Stimulated activated CD8-positive, alpha-beta memory T cell treated with anti-CD3 and anti-CD28 coated beads, Interleukin-4, amount 100 ng/mL, for 24 hours (primary cell): ENCODE measurements at regions not wholly inside any gene's neighbourhood (a gene's known extent, or its start where the extent isn't known, plus 50 kb on each side); places are given as distances from the start of the nearest gene placed in this dataset.

Source experiments
- DNase-seq: peaks from one replicate; pipeline ENCODE4 v3.0.0-alpha.2; 2020; ENCODE audit warnings: low read depth

DNA sequence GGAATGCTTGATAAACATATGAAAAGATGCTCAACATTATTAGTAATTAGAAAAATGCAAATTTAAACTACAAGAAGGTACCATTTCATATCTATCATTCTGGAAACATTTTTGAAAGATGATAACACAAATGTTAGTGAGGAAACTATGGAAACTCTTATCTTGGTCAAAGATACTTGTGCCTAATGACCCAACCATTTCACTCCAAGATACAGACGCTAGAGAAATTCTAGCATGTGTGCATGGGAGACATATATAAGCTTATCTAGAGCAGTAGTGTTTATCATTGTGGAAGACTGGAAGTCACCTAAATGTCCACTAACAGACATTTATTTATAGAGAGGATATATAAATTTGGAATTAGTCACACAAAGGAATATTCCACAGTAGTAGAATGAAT, 143.1 kb upstream of the HMGA2 start:
- DNase-seq: no peak

DNA sequence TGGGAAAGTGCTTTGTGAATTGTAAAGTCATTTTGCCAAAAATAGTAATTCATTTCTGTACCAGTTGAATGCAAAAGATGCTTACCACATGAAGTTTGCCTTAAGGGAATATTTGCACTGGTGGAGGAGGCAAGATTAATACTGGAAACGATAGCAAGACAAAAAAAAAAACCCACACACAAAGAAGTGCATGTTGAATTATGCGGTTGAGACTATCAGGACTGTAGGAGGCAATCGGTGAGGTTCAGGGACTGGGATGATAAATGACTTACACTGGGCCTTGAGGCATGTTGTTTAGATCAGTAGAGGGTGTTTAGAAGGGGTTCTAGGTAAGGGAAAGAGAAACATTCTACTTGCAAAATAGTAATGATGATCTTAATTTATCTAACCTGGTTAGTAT, 142.2 kb upstream of the HMGA2 start:
- DNase-seq: no peak

DNA sequence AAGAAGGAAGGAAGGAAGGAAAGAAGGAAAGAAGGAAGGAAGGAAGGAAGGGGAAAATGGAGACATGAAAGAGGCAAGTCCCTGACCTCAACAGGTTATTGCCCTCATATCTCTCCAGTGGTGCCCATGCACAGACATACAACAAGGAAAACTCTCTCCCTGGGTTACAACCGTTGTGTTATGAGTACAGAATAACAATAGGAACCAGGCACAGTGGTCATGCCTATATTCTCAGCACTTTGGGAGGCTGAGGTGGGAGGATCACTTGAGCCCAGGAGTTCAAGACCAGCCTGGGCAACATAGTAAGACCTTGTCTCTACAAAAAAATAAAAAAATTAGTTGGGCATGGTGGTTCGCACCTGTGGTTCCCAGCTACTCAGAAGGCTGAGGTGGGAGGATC, 139.4 kb upstream of the HMGA2 start:
- DNase-seq: no peak

DNA sequence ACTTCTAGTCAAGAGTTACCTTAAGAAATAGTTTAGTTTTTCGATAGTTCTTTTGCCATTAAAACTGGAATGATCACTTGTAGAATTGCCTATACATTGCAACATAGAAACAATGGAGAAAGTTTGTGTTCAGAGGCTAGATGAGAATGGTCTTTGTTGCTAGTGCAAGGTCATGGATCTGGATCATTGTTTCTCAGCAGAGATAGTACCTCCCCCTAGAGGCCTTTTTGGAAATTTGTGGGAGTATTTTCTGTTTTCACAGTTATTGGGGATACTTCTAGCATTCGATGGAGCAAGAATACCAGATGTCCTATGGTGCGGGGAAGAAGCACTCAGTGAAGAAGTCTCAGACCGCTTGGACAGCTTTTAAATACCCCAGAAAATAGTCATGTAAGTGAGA, 138.8 kb upstream of the HMGA2 start:
- DNase-seq: no peak

DNA sequence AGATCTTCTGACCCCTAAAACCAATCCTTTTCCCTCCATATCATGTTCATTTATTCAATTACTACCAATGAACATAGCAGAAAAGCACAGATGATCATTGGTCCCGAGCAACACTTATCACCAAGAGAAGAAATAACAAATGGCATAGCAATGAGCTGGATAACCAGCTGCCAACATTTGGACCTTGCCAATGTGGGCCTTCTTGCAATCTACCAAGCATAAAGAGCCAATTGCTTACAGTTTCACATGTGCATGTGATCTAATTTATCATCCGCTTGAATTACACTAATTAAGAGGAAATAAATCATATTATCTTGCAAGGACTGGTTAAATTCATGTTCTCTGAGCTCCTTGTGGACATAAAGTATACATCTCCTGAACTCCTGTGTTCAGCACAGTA, 134.8 kb upstream of the HMGA2 start:
- DNase-seq: no peak

DNA sequence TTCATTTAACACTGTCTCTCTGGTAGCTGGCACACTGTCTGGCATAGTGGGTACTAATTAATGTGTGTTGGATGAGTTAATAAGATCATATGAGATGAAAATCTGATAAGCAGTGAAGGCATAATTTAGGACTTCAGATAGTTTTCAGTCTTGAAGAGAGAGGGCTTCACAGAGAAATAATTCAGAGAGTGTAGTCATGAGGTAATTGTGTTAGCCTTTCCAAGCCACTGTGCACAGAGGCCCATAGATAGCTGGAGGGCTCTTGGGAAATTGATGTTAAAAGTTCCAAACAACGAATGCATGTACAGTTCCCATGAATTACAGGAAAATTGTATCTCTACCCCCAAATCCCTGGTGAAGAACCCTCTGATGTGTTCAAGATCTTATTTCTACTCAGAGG, 133.8 kb upstream of the HMGA2 start:
- DNase-seq: no peak

DNA sequence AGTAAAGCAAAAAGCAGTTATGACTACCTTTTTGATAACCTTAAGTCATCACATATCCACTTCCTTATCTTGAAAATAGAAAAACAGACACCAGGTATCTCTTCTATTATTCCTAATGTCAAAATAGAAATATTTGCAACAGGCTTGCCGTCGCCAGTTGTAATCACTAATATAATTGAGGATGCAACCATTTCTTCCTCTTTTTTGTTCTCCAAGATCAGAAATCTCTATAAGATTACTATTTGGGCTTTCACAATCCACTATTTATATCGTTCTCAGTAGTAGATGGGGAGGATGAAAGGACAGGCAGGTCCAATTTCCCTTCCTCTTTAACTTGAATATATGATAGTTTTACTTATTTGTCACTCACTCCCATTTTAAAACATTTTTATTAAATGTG, 130.2 kb upstream of the HMGA2 start:
- no peak for DNase-seq

DNA sequence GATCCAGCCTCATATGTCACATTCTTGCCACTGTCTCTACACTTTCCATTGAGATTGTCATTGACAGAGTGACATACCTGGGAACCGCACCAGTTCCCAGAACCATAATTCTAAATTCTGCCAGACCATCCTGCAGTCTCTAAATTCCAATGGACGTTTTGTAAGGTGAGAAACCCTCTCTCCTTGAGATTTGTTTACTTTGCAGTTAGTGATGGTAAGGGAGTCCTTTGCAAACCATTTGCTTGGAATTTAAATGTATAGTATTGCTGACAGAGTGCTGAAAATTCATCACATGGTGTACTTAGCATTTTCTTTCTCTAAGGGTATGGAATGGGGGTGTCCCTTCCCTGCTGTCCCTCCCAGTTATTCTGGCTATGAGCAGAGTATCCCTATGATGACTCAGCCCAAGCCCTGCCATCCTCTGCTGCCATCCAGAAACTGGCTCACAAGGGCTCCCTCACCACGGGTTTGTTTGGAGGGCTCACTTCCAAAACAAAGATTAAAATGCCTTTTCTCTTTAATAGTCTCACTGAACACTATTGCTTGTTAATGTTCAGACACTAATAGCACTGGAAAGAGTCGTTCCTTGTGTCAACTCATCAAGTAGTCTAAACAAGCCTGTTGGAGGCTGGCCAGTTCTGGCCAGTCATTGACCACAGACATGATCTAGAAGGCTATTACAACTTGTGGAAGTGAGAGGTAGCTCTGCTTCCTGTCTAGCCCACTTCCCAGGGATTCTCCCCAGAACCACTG, 129.0 kb upstream of the HMGA2 start:
- DNase-seq: no peak

DNA sequence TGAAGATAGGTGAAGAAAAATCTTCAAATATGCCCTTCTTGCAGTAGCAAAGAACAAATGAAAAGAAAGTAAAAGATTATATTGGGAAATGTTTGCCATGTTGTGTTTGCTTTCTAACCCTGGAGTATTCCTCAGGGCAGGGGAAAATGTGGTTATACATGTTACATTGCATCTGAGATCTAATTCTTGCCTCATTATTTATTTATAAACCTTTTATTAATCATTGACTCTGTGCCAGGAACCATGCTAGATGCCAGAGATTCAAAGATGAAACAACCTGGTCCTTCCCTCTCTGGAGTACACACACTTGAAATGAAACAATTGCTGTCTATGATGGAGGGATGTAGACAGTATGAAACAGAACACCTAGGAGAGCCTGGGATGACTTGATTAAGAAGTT, 128.1 kb upstream of the HMGA2 start:
- DNase-seq: no peak

DNA sequence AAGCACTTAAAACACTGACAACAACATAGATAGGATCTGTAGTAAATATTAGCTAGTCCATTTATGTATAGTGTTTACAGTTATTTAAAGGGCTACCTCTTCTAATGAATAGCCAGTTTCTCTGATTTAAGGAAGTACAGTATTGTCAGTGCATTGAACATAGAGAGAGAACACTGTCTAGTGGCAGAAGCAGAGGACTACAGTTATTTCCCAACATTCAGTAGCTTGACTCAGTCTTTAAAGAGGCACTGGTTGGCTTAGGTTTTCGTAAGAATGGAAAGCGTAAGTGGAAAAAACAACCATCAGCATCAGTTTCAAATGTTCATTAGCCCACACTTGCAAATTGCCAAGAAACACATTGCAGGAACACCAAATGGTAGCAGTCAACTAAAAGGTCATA, 125.0 kb upstream of the HMGA2 start:
- no peak for DNase-seq

DNA sequence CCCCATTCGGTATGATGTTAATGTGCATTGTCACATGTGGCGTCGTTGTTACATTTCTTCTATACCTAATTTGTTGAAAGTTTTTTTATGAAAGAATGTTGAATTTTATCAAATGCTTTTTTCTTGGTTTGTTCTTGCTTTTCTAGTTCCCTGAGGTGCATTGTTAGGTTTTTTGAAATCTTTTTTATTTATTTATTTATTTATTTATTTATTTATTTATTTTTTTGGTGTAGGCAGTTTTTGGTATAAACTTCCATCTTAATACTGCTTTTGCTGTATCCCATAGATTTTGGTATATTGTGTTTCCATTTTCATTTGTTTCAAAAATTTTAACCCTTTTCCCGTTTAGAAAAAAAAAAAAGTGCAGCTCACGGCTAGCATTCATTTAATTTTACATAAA, 121.1 kb upstream of the HMGA2 start:
- DNase-seq: no peak

DNA sequence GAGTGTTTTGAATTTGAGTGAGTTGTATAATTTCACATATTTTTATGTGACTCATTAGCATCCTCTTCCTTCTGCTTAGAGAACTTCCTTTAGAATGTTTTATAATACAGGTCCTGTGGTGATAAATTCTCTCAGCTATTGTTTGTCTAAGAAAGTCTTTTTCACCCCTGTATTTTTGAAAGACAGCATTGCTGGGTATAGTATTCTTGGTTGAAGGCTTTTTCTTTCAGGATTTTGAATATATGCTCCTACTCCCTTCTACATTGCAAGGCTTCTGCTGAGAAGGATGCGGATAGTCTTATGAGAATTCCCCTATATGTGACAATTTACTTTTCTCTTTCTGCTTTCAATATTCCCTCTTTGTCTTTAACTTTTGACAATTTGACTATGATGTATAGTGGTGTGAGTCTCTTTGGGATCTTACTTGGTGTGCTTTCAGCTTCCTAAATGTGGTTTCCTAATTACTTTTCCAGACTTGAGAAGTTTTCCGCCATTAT, 118.9 kb upstream of the HMGA2 start:
- DNase-seq: no peak

DNA sequence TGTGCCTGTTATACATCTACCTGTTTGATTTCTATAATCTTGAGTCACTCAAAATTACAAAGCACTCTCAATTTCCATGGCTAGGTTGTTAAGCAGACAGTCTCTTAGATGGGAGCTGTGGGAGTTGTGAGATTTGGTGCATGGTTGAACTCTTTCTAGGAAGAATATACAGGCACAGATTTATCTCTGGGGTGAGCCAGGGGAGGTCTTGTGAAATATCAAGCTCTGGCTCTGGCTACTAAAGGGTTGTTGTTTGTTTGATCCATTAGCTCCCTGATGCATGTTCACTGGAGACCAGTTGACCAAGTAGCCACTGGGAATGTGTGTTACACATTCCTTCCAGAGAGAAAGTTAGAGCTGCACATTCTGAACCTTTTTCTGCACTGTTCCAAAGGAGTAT, 117.2 kb upstream of the HMGA2 start:
- no peak for DNase-seq

DNA sequence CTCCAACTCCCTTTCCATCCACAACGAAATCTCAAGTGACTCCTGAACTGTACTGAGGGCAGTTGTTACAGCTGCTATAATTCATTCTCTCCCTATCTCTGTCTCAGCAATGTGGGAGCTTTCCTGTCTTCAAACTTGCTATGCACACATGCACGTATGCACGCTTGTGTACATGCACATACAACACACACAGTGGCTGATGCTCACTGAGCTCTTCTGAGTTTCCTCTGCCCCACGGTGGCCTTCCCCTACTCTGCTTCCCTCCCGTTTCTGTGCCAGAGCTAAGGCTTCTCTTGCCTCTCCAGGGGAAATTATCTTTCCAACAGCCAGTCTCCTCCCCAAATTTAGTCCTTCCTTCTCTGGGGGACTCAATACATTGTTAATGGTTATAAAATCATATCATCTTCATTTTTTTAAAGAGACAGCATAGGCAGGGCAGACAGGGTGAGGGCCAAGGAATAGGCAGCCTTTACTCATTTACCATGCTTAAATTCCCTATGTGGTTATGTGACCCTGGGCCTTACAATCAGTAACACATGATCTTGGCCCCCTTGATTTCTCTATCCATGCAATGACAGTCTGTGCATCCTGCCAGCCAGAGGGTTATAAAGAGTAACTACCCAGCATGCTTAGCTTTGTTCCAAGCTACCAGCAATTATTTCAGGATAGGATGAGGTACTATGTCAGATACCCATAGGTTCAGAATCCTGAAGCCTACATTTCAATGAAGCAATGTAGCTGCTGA, 111.9 kb upstream of the HMGA2 start:
- no peak for DNase-seq

DNA sequence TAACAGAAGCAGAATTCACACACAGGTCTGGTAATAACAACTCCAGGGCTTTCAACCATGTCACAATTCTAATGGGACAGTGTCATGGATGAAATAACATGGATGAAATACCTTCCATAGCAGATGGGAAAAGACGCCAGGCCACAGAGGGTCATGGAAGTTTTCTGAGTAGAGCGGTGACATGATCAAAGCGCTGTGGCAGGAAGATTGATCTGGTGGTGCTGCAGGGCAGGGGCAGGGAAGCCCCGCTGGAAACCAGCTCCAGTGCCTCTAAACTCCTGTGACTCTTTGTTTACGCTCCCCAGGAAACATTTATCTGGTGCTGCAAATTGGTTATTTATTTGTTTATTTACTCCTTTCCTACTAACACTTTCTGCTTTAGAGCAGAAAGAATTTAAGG, 108.3 kb upstream of the HMGA2 start:
- DNase-seq: no peak

DNA sequence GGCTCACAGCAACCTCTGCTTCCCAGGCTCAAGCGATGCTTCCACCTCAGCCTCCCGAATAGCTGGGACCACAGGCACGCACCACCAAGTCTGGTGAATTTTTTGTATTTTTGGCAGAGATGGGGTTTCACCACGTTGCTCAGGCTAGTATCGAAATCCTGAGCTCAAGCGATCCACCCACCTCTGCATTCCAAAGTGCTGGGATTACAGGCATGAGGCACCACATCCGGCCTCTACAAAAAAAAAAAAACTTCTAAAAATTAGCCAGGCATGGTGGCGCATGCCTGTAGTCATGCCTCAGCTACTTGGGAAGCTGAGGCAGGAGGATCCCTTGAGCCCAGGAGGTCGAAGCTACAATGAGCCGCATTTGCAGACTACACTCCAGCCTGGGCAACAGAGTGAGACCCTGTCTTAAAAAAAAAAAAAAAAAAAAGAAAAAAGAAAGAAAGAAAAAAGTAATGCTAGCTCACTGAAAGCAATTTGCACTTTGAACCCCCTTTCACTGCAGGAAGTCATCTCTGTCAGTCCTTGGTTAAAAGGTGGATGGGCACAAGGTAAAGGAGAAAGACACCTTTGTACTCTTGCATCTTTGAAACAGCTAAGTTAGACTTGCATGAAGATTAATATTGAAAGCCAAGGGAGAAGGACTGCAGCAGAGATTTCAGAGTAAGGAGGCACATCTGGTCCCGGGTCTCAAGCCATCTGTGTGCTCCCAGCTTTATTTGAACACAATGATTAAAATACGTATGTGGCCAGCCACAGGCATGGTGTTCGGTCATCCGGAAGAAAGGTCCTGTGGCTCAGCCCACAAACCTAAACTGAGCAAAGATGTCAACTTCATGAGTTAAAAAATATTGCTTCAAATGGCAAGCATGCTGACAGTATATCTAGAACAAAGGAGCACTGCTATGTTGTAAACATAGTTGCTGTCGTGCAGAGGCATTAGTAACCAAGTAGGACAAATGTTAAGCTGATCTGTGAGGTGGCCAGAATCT, 103.8 kb upstream of the HMGA2 start:
- DNase-seq: no peak

DNA sequence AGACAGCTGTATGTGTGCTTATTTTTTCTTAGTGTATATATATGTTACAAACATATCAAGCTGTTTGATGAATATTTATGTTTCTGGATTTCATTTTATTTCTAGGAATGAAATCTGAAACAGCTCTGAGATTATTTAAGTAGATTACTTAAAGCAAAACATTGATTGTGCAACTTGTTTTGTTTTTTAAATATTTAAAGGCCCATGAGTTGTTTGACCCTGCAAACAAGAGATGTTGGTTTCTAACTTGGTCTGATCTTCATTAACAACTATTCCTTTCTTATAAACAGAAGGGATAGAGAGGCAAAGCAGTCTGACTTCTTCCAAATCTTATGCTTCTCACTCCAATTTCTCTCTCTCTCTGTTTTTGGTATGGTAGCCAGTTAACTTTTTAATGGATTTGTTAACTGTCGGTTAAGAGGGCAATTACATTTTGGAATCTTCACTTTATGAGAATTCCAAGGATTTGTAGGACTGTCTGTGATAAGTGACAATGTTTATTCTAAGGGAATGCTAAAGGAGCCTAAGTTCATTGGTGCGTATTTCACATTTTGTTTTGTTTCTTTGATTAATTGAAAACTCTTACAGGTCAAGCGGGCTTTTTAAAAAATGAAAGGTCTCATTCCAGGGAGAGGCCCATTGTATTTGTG, 102.6 kb upstream of the HMGA2 start:
- DNase-seq: no peak

DNA sequence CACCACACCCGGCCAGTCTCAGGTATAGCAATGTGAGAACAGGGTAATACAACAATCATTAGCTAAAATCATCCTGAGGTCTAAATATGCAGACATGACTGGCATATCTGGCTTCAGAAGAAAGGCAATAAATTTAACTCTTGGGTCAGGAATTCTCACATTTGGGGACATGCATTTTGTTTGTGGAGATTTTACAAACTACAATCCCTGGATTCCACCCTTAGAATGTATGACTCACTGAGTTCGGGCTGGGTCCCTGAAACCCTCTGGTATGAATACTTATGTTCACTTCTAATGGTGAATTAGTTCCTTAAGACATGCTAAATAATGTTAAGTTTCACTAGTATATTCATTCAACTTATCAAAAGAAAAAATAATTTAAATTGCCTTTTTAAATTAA, 98.9 kb upstream of the HMGA2 start:
- no peak for DNase-seq

DNA sequence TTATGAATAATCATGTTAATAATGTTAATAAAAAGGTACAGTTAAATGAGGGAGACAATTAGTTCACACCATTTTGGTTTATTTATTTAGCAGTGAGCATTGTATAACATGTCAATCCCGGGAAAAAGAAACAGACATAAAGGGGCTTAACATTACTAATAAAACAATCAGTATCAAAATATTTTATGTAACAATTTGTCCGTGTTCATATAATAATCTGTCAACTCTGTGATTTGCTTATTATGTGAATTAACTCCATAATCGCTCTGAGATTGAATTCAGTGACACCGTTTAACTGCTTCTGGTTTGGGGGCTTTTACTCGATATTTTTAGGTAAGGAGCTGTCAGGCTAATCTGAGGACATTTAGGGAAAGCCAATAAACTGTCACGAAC, 95.8 kb upstream of the HMGA2 start:
- DNase-seq: no peak

DNA sequence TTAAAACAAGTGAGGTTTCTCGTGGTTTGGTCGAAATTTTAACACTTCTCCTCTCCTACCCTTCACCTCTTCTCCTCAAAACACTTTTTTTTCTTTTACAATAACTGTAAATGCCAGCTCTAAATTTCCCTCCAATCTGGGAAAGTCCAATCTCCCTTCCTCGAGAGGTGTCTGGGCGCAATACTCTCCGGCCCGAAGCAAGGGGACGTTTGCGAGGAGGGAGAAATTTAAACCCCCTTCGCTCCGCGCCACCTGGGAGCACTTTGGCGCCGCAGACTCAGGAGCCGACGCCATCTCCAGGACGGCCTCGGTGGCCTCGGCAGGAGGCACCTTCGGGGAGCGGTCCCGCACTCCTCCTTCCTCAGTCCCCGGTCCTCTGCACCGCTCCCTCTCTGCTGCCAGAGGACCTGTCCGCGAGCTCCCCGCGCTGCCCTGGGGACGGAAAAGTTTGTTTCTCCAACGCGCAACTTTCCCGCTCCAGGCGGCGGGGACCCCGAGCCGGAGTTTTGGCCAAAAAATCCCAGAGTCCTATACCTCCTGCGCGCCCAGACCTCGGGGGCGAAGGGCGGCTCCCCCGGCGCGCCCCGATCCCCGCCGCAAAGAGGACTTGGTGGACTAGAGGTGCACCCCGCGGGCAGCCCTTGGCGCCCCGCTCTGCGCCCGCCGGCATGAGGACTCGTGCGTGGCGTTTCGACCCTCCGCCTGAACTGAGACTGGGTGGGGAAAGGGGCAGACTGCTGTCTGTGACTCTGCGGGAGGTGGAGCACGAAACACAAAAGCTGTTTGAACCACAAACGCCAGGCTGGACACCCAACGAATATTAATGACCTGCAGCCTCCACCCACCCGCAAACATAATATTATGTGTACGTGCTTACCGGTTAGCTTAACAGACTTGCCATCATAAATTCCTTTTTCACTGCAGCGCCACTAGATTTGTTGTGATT, 95.2 kb upstream of the HMGA2 start:
- DNase-seq: no peak

DNA sequence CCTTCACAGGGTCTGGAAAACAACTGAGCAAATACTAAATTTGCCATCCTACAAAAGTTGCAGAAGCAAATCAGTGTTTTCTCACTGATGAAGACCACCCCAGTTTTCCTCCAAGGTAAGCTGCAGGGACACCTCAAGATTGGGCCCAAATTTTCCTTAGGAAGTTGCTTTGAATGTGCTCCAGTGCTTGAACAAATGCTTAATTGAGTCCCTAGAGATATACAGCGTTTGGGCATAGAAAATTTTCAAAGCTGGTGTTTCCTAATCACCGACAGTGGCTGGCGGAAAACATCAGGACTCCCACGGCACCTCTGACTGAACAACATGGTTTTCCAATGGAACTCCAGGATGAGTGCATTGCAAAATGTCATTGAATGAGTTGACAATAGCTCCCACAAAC, 92.5 kb upstream of the HMGA2 start:
- no peak for DNase-seq
